Adrenal gland (tissue), 9 donors: ENCODE measurements at regions not wholly inside any gene's neighbourhood (a gene's known extent, or its start where the extent isn't known, plus 50 kb on each side); places are given as distances from the start of the nearest gene placed in this dataset.
"Not testable (repeated sequence)": the region's sequence is repeated elsewhere in the genome, so short reads cannot be mapped to it uniquely, and the experiment has no call there.

ENCODE experiments used
- DNase-seq, 7 donors: peaks; one replicate each; pipeline ENCODE4 v3.0.0-alpha.2; 2019 to 2020
- H3K27ac ChIP-seq, 5 donors: fragments of 200-600 bp; sonication (generic) in 4 of 5; 1 replicate in 3 of 5; 2 replicates in 2 of 5; pipeline versions ENCODE4 v1.5.1 to v1.8.0; 2016 to 2020; ENCODE audit warnings: mild to moderate bottlenecking in 1 of 5
- H3K27me3 ChIP-seq: fragments of 200-600 bp; 2 replicates; pipeline ENCODE4 v1.8.0; 2021
- H3K36me3 ChIP-seq, 2 donors: fragments of 200-600 bp; replicated peaks in 1 of 2; 1 replicate in 1 of 2; 2 replicates in 1 of 2; pipeline versions ENCODE4 v1.5.1 to v1.8.0; 2018 to 2022
- H3K4me1 ChIP-seq, 2 donors: fragments of 200-600 bp; replicated peaks in 1 of 2; 1 replicate in 1 of 2; 2 replicates in 1 of 2; pipeline versions ENCODE4 v1.5.1 to v1.8.0; 2018 to 2021
- H3K4me3 ChIP-seq, 4 donors: fragments of 200-600 bp; sonication (generic) in 3 of 4; one replicate each; pipeline ENCODE4 v1.5.1; 2016 to 2018
- H3K9me3 ChIP-seq, 3 donors: fragments of 200-600 bp; sonication (generic) in 1 of 3; replicated peaks in 1 of 3; 1 replicate in 2 of 3; 2 replicates in 1 of 3; pipeline versions ENCODE4 v1.5.1 to v1.8.0; 2016 to 2021
- WGBS, 4 donors: extraction: QIAGEN DNeasy Blood & Tissue Kit in 2 of 4; methylation state at CpG; one replicate each; pipeline versions ENCODE4 v1.1.5 to v1.1.7; 2013 to 2017; 5-methylcytosine and 5-hydroxymethylcytosine counted together
- intact Hi-C, 2 donors: fragments of 100-400 bp; cut with DNase I; formaldehyde crosslinking; loops; one replicate each; pipeline versions ENCODE4 v1.14.1 to v1.15.0; 2022 to 2023
- donor health status: healthy with polysubstance abuse.
- donor health status: Bipolar disorder and iron deficiency.
- donor health status: DM: yes; HTN: yes; CAD: no.
- donor health status: DM: no; HTN: no; CAD: no.
- donor health status: DM: no; HTN: no; CAD: no.

- H3K9me3 ChIP-seq, intact Hi-C loops, H3K36me3 ChIP-seq, H3K27ac ChIP-seq, H3K4me1 ChIP-seq, H3K4me3 ChIP-seq, H3K27me3 ChIP-seq: not testable (repeated sequence)
- DNase-seq, result peak in 1 of 7 donors; percentile 6
- WGBS, 4 donors, result 11 to 35% (median 23%) methylated on average over 6 to 7 of the region's 8 CpGs
Measured at GRCh38 chr22:21150863-21151262, 105.1 kb downstream of the LRRC74B start.

GRCh38 chr22:21187841-21188240, 142.1 kb downstream of the LRRC74B start:
- DNase-seq, H3K27ac ChIP-seq, H3K27me3 ChIP-seq, H3K4me1 ChIP-seq, H3K4me3 ChIP-seq, intact Hi-C loops, H3K9me3 ChIP-seq, H3K36me3 ChIP-seq: not testable (repeated sequence)
- 89% methylated on average over 1 of the region's 2 CpGs; no CpG with 5 or more reads in 3 of the 4 donors for WGBS, 4 donors

GRCh38 chr22:21212054-21212453, 166.3 kb downstream of the LRRC74B start:
- 21 to 32% methylated on average over 3 to 4 of the region's 6 CpGs; no CpG with 5 or more reads in 2 of the 4 donors for WGBS, 4 donors
- not testable (repeated sequence) for DNase-seq, H3K9me3 ChIP-seq

GRCh38 chr22:21215973-21216731, 167.4 kb upstream of the RIMBP3B start:
- H3K36me3 ChIP-seq, H3K27ac ChIP-seq, H3K4me1 ChIP-seq, intact Hi-C loops, H3K4me3 ChIP-seq, DNase-seq, H3K27me3 ChIP-seq, H3K9me3 ChIP-seq: not testable (repeated sequence)
- WGBS, 4 donors, result 70 to 91% (median 75%) methylated on average over 6 to 14 of the region's 24 CpGs; no CpG with 5 or more reads in 1 of the 4 donors

More at GRCh38 chr22:21212054-21212453, 166.3 kb downstream of the LRRC74B start:
- H3K4me1 ChIP-seq, intact Hi-C loops, H3K4me3 ChIP-seq, H3K27ac ChIP-seq, H3K27me3 ChIP-seq, H3K36me3 ChIP-seq: not testable (repeated sequence)

- WGBS, 4 donors, result 82 to 100% (median 88%) methylated on average over 2 to 6 of the region's 7 CpGs
- not testable (repeated sequence) for H3K4me3 ChIP-seq
Measured at GRCh38 chr22:21224900-21225299, 158.7 kb upstream of the RIMBP3B start.

GRCh38 chr22:21226901-21227693, 156.5 kb upstream of the RIMBP3B start:
- H3K4me3 ChIP-seq, H3K27me3 ChIP-seq, intact Hi-C loops, H3K27ac ChIP-seq, H3K36me3 ChIP-seq, DNase-seq, H3K9me3 ChIP-seq, H3K4me1 ChIP-seq: not testable (repeated sequence)
- 69 to 75% (median 74%) methylated on average over 3 to 9 of the region's 16 CpGs; no CpG with 5 or more reads in 1 of the 4 donors for WGBS, 4 donors

More at GRCh38 chr22:21224900-21225299, 158.7 kb upstream of the RIMBP3B start:
- DNase-seq, H3K27me3 ChIP-seq, H3K9me3 ChIP-seq, H3K27ac ChIP-seq, H3K36me3 ChIP-seq, intact Hi-C loops, H3K4me1 ChIP-seq: not testable (repeated sequence)

- H3K36me3 ChIP-seq, H3K4me3 ChIP-seq, H3K27me3 ChIP-seq, H3K9me3 ChIP-seq, DNase-seq, intact Hi-C loops, H3K27ac ChIP-seq, H3K4me1 ChIP-seq: not testable (repeated sequence)
- WGBS, 4 donors, result 80 to 94% (median 90%) methylated on average over 1 to 2 of the region's 3 CpGs; no CpG with 5 or more reads in 1 of the 4 donors
Measured at GRCh38 chr22:21251435-21251834, 132.1 kb upstream of the RIMBP3B start.

GRCh38 chr22:21282646-21283045, 100.9 kb upstream of the RIMBP3B start:
- peak in 2 of 7 donors; percentile 5 to 50 for DNase-seq
- H3K36me3 ChIP-seq, H3K9me3 ChIP-seq, H3K4me1 ChIP-seq, H3K4me3 ChIP-seq, H3K27ac ChIP-seq, intact Hi-C loops, H3K27me3 ChIP-seq: not testable (repeated sequence)
- 68 to 80% methylated on average over 5 of the region's 10 CpGs; no CpG with 5 or more reads in 2 of the 4 donors for WGBS, 4 donors

- H3K27me3 ChIP-seq, H3K4me1 ChIP-seq, H3K9me3 ChIP-seq, H3K27ac ChIP-seq, DNase-seq, H3K4me3 ChIP-seq, H3K36me3 ChIP-seq, intact Hi-C loops: not testable (repeated sequence)
- no CpG with 5 or more reads among the region's 6 CpGs for WGBS, 4 donors
Measured at GRCh38 chr22:21293702-21294101, 89.8 kb upstream of the RIMBP3B start.

- H3K27ac ChIP-seq, DNase-seq, H3K4me3 ChIP-seq, H3K36me3 ChIP-seq, H3K27me3 ChIP-seq, H3K4me1 ChIP-seq, H3K9me3 ChIP-seq, intact Hi-C loops: not testable (repeated sequence)
- 41 to 93% (median 52%) methylated on average over 7 of the region's 7 CpGs for WGBS, 4 donors
Measured at GRCh38 chr22:21327629-21328028, 55.9 kb upstream of the RIMBP3B start.
